CD4-positive, alpha-beta memory T cell (primary cell): ENCODE measurements at regions not wholly inside any gene's neighbourhood (a gene's known extent, or its start where the extent isn't known, plus 50 kb on each side); places are given as distances from the start of the nearest gene placed in this dataset.

Source experiments
- CTCF ChIA-PET: fragments of 350-600 bp; sonication (Branson Sonifier 250); formaldehyde crosslinking; loops from one replicate; lab custom pipeline; 2021; ENCODE audit warnings: inconsistent platforms; ENCODE audit not compliant: partially characterized antibody; lab: Charles Lee
- POLR2A ChIA-PET: fragments of 350-600 bp; sonication (Branson Sonifier 250); formaldehyde crosslinking; loops from one replicate; lab custom pipeline; 2021; ENCODE audit not compliant: partially characterized antibody; lab: Charles Lee
- DNase-seq, 5 donors: peaks; one replicate each; pipeline versions ENCODE4 v3.0.0 to v3.0.0-alpha.2; 2020 to 2022; ENCODE audit warnings: mixed read lengths in 1 of 5
- H3K27ac ChIP-seq: one replicate; pipeline ENCODE4 v1.7.0; 2013; ENCODE audit warnings: low read depth, low read length
- H3K27me3 ChIP-seq: 2 replicates; pipeline ENCODE4 v1.7.0; 2013; ENCODE audit warnings: mild to moderate bottlenecking, low read length, moderate library complexity; ENCODE audit not compliant: insufficient read depth
- H3K36me3 ChIP-seq: 2 replicates; pipeline ENCODE4 v1.7.0; 2013; ENCODE audit warnings: mild to moderate bottlenecking, low read length, moderate library complexity; ENCODE audit not compliant: insufficient read depth
- H3K4me1 ChIP-seq: 2 replicates; pipeline ENCODE4 v1.7.0; 2013; ENCODE audit warnings: mild to moderate bottlenecking, low read length, moderate library complexity; ENCODE audit not compliant: insufficient read depth
- H3K4me3 ChIP-seq, 2 donors: one replicate each; pipeline ENCODE4 v1.7.0; 2013; ENCODE audit warnings: low read length in 2 of 2, mild to moderate bottlenecking in 1 of 2
- H3K9me3 ChIP-seq, 2 donors: one replicate each; pipeline ENCODE4 v1.7.0; 2013; ENCODE audit warnings: low read length in 2 of 2, control low read depth in 1 of 2; ENCODE audit not compliant: control insufficient read depth in 1 of 2
- H3K27ac Mint-ChIP-seq, 7 donors: one replicate each; pipeline ENCODE4 v1.8.0; 2020 to 2021; ENCODE audit warnings: mixed read lengths in 7 of 7, mild to moderate bottlenecking in 6 of 7, inconsistent platforms in 3 of 7, moderate library complexity in 3 of 7
- H3K27me3 Mint-ChIP-seq, 2 donors: one replicate each; pipeline ENCODE4 v1.8.0; 2020 to 2021; ENCODE audit warnings: mixed read lengths in 2 of 2
- H3K36me3 Mint-ChIP-seq, 2 donors: one replicate each; pipeline ENCODE4 v1.8.0; 2020 to 2021; ENCODE audit warnings: mixed read lengths in 2 of 2, inconsistent platforms in 1 of 2, mild to moderate bottlenecking in 1 of 2
- H3K4me1 Mint-ChIP-seq, 4 donors: one replicate each; pipeline ENCODE4 v1.8.0; 2020 to 2021; ENCODE audit warnings: mixed read lengths in 4 of 4, mild to moderate bottlenecking in 1 of 4
- H3K4me3 Mint-ChIP-seq, 8 donors: one replicate each; pipeline ENCODE4 v1.8.0; 2020 to 2021; ENCODE audit warnings: mixed read lengths in 8 of 8, mild to moderate bottlenecking in 7 of 8, moderate library complexity in 6 of 8, inconsistent platforms in 3 of 8
- H3K9me3 Mint-ChIP-seq, 8 donors: one replicate each; pipeline ENCODE4 v1.8.0; 2020 to 2021; ENCODE audit warnings: mixed read lengths in 8 of 8, mild to moderate bottlenecking in 5 of 8, inconsistent platforms in 3 of 8, moderate library complexity in 1 of 8
- intact Hi-C: fragments of 100-400 bp; cut with micrococcal nuclease; formaldehyde crosslinking; loops from one replicate; pipeline ENCODE4 v1.15.1; 2023

DNA sequence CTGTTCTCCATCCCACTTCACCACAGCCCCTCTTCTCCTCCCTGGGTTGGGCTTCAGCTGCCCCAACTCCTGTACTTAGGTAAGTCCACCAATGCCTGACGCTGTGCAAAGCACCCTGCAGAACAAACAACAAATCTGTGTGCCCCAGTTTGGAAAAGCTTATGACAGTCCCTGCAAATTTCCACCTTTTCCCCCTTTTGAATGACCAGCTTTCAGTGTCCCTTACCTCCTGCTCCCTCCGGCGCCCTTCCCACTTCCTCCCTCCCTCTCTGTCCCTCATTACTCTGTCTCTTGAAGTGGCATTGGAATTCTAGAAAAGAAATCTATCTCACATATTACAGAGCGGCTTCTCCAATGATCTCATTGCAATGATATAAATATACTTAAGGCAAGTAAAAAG lies 352.9 kb upstream of the B3GAT1 start:
- Histone ChIP-seq H3K36me3 (no peaks in the 10 kb centered on the region), H3K9me3 (peaks cover 0 to 5% of the 10 kb centered on the region in 2 donors), H3K27me3 (no peaks in the 10 kb centered on the region), H3K27ac (no peak overlapping the region), H3K4me1 (no peaks in the 10 kb centered on the region), H3K4me3 (no peak overlapping the region)
- intact Hi-C loops: no loop called here
- DNase-seq: no peak
- Mint-ChIP-seq H3K27me3 (peaks cover 6 to 12% of the 10 kb centered on the region in 2 donors), H3K36me3 (peaks cover 1 to 4% of the 10 kb centered on the region in 2 donors), H3K4me1 (no peaks in the 10 kb centered on the region), H3K4me3 (no peak overlapping the region), H3K9me3 (peaks cover 3 to 27% (median 19%) of the 10 kb centered on the region in 8 donors), H3K27ac (no peak overlapping the region)
- ChIA-PET POLR2A (no interaction called here), CTCF (no interaction called here)

DNA sequence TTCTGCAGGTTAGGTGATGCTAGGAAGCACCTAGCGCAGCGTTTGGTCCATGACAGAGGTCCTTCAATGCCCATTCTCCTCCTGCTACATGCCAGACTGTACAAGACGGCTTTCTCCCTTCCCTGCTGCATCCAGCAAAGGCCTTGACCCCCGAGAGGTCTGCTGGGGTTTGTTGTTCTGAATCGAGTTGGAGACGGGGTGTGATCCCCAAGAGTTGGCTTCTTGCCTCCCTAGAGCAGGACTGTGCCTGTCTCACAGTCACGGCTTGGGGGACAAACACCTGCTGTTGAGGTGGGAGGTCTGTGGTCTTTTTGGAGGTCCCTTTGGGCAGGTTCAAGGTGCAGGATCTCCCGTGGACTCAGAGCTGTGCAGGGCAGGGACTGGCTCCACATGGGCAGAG lies 352.3 kb upstream of the B3GAT1 start:
- Histone ChIP-seq H3K9me3 (peaks cover 0 to 5% of the 10 kb centered on the region in 2 donors), H3K4me3 (no peak overlapping the region), H3K36me3 (no peaks in the 10 kb centered on the region), H3K27me3 (no peaks in the 10 kb centered on the region), H3K4me1 (no peaks in the 10 kb centered on the region), H3K27ac (no peak overlapping the region)
- ChIA-PET CTCF (no interaction called here), POLR2A (no interaction called here)
- Mint-ChIP-seq H3K27ac (no peak overlapping the region), H3K4me3 (no peak overlapping the region), H3K27me3 (peaks cover 6 to 12% of the 10 kb centered on the region in 2 donors), H3K4me1 (no peaks in the 10 kb centered on the region), H3K36me3 (peaks cover 1 to 4% of the 10 kb centered on the region in 2 donors), H3K9me3 (peaks cover 3 to 27% (median 19%) of the 10 kb centered on the region in 8 donors)
- intact Hi-C loops: no loop called here
- no peak for DNase-seq

DNA sequence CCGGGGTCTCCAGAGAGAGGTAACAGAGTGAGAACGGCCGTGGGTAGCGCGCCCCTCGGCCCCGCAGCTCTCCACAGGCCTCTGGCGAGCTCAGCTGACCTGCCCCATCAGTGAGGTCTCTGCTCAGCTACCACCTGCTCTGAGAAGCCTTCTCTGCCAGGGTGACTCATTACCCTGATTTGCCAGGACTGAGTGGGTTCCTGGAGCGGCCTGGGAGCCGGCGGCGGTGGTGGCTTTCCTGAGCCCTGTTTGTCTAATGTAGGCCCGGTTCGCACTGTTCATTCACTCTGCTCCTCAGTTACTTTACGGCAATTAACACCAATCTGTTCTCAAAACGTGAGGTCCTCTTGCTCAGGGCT lies 351.0 kb upstream of the B3GAT1 start:
- no peak for DNase-seq
- H3K4me1 Mint-ChIP-seq: no peaks in the 10 kb centered on the region
- Histone ChIP-seq H3K27me3 (no peaks in the 10 kb centered on the region), H3K4me3 (no peak overlapping the region), H3K27ac (no peak overlapping the region), H3K4me1 (no peaks in the 10 kb centered on the region), H3K36me3 (no peaks in the 10 kb centered on the region), H3K9me3 (peaks cover 0 to 5% of the 10 kb centered on the region in 2 donors)
- ChIA-PET CTCF (no interaction called here), POLR2A (no interaction called here)
- peaks cover 3 to 15% (median 8%) of the 10 kb centered on the region in 8 donors for H3K9me3 Mint-ChIP-seq
- peaks cover 6 to 11% of the 10 kb centered on the region in 2 donors for H3K27me3 Mint-ChIP-seq
- intact Hi-C loops: no loop called here
- no peak overlapping the region for H3K27ac Mint-ChIP-seq
- peaks cover 0 to 4% of the 10 kb centered on the region in 2 donors for H3K36me3 Mint-ChIP-seq
- H3K4me3 Mint-ChIP-seq: peak overlapping the region in 1 of 8 donors; percentile 17

DNA sequence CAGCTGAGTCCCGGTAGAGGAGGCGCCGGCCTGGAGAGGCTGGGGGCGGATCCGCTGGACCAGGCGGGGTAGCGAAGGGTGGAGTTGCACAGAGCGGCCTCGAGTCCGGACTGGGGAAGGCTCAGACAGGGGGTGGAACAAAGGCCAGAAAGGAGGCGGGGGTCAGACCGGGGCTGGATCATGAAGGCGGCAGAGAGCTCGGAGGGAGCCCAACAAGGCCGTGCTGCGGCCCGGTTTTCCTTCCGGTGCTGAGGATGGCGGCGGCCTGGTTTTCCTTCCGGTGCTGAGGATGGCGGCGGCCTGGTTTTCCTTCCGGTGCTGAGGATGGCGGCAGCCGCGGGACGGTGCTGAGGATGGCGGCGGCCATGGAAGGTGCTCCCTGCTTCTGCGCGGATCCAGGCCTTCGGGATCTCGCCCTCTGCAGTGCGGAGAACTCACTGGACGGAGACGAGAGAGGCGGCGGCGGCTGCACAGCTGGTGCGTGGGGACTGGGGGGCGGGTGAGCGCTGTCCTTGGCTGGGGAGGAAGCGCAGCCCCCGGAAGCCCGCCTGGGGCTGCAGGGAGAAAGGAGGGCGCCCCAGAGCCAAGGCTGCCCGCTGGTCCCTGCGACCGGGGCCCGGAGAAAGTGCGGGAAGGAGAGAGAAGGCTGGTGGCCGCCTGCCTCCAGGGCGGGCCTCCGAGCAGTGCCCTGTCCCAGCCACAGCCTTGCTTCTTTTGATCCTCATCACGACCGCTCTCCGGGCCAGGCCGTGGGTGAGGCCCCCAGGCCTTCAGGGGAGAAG lies 350.4 kb upstream of the B3GAT1 start:
- Histone ChIP-seq H3K36me3 (no peaks in the 10 kb centered on the region), H3K27me3 (no peaks in the 10 kb centered on the region), H3K4me3 (no peak overlapping the region), H3K4me1 (no peaks in the 10 kb centered on the region), H3K27ac (no peak overlapping the region), H3K9me3 (peaks cover 0 to under 1% of the 10 kb centered on the region in 2 donors)
- CTCF ChIA-PET: no interaction called here
- Mint-ChIP-seq H3K27ac (no peak overlapping the region), H3K36me3 (peaks cover 0 to 4% of the 10 kb centered on the region in 2 donors), H3K4me1 (no peaks in the 10 kb centered on the region), H3K27me3 (peaks cover 6 to 11% of the 10 kb centered on the region in 2 donors), H3K4me3 (peak overlapping the region in 1 of 8 donors; percentile 21), H3K9me3 (peaks cover 3 to 13% (median 8%) of the 10 kb centered on the region in 8 donors)
- no peak for DNase-seq
- intact Hi-C loops: no loop called here
- POLR2A ChIA-PET: no interaction called here

DNA sequence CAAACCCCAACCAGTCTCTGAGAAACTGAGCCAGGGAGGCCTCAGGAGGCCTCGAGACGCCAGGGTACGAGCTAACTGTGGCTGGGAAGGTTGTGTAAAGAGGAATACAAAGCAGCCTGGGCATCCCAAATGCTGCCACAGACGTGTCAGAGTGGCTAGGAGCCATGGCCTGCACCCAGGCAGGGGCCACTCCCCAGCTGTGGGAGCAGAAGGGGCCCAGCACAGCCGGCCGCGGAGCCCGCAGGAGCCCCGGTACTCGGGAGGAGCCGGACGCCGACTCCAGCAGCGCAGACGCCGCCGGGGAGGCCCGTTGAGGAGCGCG lies 349.8 kb upstream of the B3GAT1 start:
- ChIA-PET POLR2A (no interaction called here), CTCF (no interaction called here)
- intact Hi-C loops: no loop called here
- no peak overlapping the region for H3K27ac Mint-ChIP-seq
- H3K27ac ChIP-seq: no peak overlapping the region
- H3K4me1 Mint-ChIP-seq: no peaks in the 10 kb centered on the region
- peaks cover 0 to 2% of the 10 kb centered on the region in 2 donors for H3K36me3 Mint-ChIP-seq
- H3K9me3 Mint-ChIP-seq: peaks cover under 1 to 10% (median 6%) of the 10 kb centered on the region in 8 donors
- DNase-seq: no peak
- no peak overlapping the region for H3K4me3 Mint-ChIP-seq
- H3K36me3 ChIP-seq: no peaks in the 10 kb centered on the region
- no peak overlapping the region for H3K4me3 ChIP-seq
- no peaks in the 10 kb centered on the region for H3K27me3 ChIP-seq
- H3K27me3 Mint-ChIP-seq: peaks cover 4 to 9% of the 10 kb centered on the region in 2 donors
- H3K4me1 ChIP-seq: no peaks in the 10 kb centered on the region
- no peaks in the 10 kb centered on the region for H3K9me3 ChIP-seq

DNA sequence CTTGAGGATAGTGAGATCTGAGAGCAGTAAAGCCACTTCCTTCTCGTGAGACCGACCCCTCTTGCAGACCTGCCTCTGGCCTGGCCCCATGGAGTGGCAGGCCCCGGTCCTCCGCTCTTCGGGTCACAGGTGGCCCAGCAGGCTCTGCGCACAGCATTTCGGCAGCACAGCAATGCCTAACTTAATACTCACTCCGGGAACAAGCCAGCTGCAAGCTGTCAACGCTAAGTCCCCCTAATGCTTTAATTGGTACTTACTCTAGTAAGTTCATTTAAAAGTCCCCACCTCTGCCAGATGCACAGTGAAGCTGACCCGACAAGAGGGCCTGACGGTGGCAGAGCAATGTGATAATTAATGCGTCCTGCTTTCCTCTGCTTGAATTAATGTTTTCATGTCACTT lies 349.3 kb upstream of the B3GAT1 start:
- peaks cover 4 to 7% of the 10 kb centered on the region in 2 donors for H3K27me3 Mint-ChIP-seq
- H3K27ac Mint-ChIP-seq: no peak overlapping the region
- no peaks in the 10 kb centered on the region for H3K4me1 Mint-ChIP-seq
- H3K36me3 Mint-ChIP-seq: no peaks in the 10 kb centered on the region
- H3K27me3 ChIP-seq: no peaks in the 10 kb centered on the region
- POLR2A ChIA-PET: no interaction called here
- H3K27ac ChIP-seq: no peak overlapping the region
- no peak overlapping the region for H3K4me3 ChIP-seq
- no peak overlapping the region for H3K4me3 Mint-ChIP-seq
- CTCF ChIA-PET: no interaction called here
- H3K9me3 Mint-ChIP-seq: peaks cover 0 to 5% (median 1%) of the 10 kb centered on the region in 8 donors
- H3K36me3 ChIP-seq: no peaks in the 10 kb centered on the region
- no peak for DNase-seq
- intact Hi-C loops: no loop called here
- H3K9me3 ChIP-seq: no peaks in the 10 kb centered on the region
- H3K4me1 ChIP-seq: no peaks in the 10 kb centered on the region

DNA sequence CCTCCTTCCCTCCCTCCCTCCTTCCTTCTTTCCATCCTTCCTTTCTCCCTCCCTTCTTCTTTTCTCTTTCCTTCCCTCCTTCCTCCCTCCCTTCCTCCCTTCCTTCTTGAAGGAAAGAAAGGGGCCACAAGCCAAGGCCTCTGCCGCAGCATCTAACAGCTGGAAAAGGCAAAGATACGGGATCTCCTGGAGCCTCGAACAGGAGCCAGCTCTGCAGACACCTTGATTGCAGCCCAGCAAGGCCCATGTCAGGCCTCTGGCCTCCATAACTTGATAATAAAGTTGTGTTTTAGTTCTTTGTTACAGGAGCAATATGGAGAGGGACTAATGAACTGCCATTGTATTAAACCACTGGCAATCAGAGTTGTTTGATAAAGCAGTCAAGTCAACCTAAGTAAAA lies 348.9 kb upstream of the B3GAT1 start:
- no peak for DNase-seq
- no peaks in the 10 kb centered on the region for H3K27me3 ChIP-seq
- H3K27ac Mint-ChIP-seq: no peak overlapping the region
- no peaks in the 10 kb centered on the region for H3K36me3 ChIP-seq
- ChIA-PET CTCF (no interaction called here), POLR2A (no interaction called here)
- intact Hi-C loops: no loop called here
- no peaks in the 10 kb centered on the region for H3K4me1 ChIP-seq
- H3K4me3 Mint-ChIP-seq: no peak overlapping the region
- H3K27ac ChIP-seq: no peak overlapping the region
- H3K4me1 Mint-ChIP-seq: no peaks in the 10 kb centered on the region
- no peaks in the 10 kb centered on the region for H3K9me3 ChIP-seq
- H3K9me3 Mint-ChIP-seq: peaks cover 0 to 3% (median under 1%) of the 10 kb centered on the region in 8 donors
- no peaks in the 10 kb centered on the region for H3K36me3 Mint-ChIP-seq
- peaks cover 2 to 9% of the 10 kb centered on the region in 2 donors for H3K27me3 Mint-ChIP-seq
- no peak overlapping the region for H3K4me3 ChIP-seq
